ENCODE measurements at regions not wholly inside any gene's neighbourhood (a gene's known extent, or its start where the extent isn't known, plus 50 kb on each side); places are given as distances from the start of the nearest gene placed in this dataset.

DNA sequence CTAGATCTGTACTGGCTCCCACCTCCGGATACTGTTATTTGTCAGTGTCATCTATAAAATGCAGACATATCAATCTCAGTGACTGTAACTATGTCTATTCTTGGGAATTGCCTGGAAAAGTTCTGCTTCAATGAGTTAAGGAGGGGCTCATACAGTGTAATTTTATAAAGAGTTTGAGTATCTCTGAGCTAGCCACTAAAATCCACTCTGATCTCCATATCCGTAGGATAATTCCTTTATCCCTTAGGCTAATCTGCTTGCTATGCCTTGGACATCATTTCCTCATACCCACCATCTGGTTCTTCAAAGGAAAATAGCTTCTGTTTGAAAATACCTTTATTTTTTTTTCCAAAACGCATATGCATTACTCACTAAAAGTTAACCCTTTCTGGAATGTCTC, 863.2 kb downstream of the SUCLG1 start:
- no peak for TF ChIP-seq YY1 (IDR thresholded peaks at IDR 0.05; ENCODE audit: insufficient read depth, insufficient read length)
- TF ChIP-seq ZNF274 (IDR thresholded peaks at IDR 0.05; ENCODE audit: low read depth, low read length) = no peak

Measured in NT2/D1 (cell line).